ENCODE measurements at regions not wholly inside any gene's neighbourhood (a gene's known extent, or its start where the extent isn't known, plus 50 kb on each side); places are given as distances from the start of the nearest gene placed in this dataset.
"Not testable (repeated sequence)": the region's sequence is repeated elsewhere in the genome, so short reads cannot be mapped to it uniquely, and the experiment has no call there.

- no peak for DNase-seq
Observed at GRCh38 chr2:225779829-225780228, 380.3 kb downstream of the NYAP2 start.

- no peak for DNase-seq
Observed at GRCh38 chr2:225773148-225773547, 373.6 kb downstream of the NYAP2 start.

GRCh38 chr2:225771701-225772100 is 372.2 kb downstream of the NYAP2 start:
- DNase-seq = no peak

- no peak for DNase-seq
Observed at GRCh38 chr2:225768741-225769140, 369.2 kb downstream of the NYAP2 start.

GRCh38 chr2:225766431-225766830 is 366.9 kb downstream of the NYAP2 start:
- no peak for DNase-seq

GRCh38 chr2:225765820-225766219 is 366.3 kb downstream of the NYAP2 start:
- no peak for DNase-seq

GRCh38 chr2:225764346-225764745 is 364.8 kb downstream of the NYAP2 start:
- DNase-seq = no peak

GRCh38 chr2:225763711-225764110 is 364.2 kb downstream of the NYAP2 start:
- no peak for DNase-seq

- DNase-seq = no peak
Observed at GRCh38 chr2:225761396-225761795, 361.9 kb downstream of the NYAP2 start.

- no peak for DNase-seq
Observed at GRCh38 chr2:225757248-225757647, 357.7 kb downstream of the NYAP2 start.

GRCh38 chr2:225756198-225756597 is 356.7 kb downstream of the NYAP2 start:
- no peak for DNase-seq

GRCh38 chr2:225748609-225749008 is 349.1 kb downstream of the NYAP2 start:
- DNase-seq = no peak

- DNase-seq = not testable (repeated sequence)
Observed at GRCh38 chr2:225743996-225744395, 344.5 kb downstream of the NYAP2 start.

- no peak for DNase-seq
Observed at GRCh38 chr2:225742487-225742886, 343.0 kb downstream of the NYAP2 start.

- no peak for DNase-seq
Observed at GRCh38 chr2:225740086-225740485, 340.6 kb downstream of the NYAP2 start.

- DNase-seq = no peak
Observed at GRCh38 chr2:225739328-225739727, 339.8 kb downstream of the NYAP2 start.

- DNase-seq = no peak
Observed at GRCh38 chr2:225738735-225739134, 339.2 kb downstream of the NYAP2 start.

- no peak for DNase-seq
Observed at GRCh38 chr2:225737556-225737955, 338.0 kb downstream of the NYAP2 start.

GRCh38 chr2:225735844-225736243 is 336.3 kb downstream of the NYAP2 start:
- peak in 4 of 56 donors; percentile 2 to 17 (median 6) for DNase-seq

- no peak for DNase-seq
Observed at GRCh38 chr2:225725726-225726125, 326.2 kb downstream of the NYAP2 start.

Measured in amygdala (tissue), 56 donors.